Panc1 (cell line): ENCODE measurements at regions not wholly inside any gene's neighbourhood (a gene's known extent, or its start where the extent isn't known, plus 50 kb on each side); places are given as distances from the start of the nearest gene placed in this dataset.

ENCODE experiments used
- ATAC-seq: fragments of 200-7000 bp; cut with Tn5 transposase; 2 replicates; pipeline ENCODE4 v1.9.1; 2020; ENCODE audit warnings: mild to moderate bottlenecking, moderate library complexity
- BruUV-seq: library from RNA; stranded (reverse); fragments of 400-500 nt; replicated peaks from 2 replicates; lab custom pipeline; 2021; lab: Mats Ljungman, UMichigan
- CTCF ChIA-PET: fragments of 300-600 bp; sonication (Branson Sonifier 250); formaldehyde crosslinking; loops from one replicate; lab custom pipeline; 2022; ENCODE audit warnings: antibody characterized with exemption; lab: Charles Lee
- POLR2A ChIA-PET: fragments of 300-600 bp; sonication (Branson Sonifier 250); formaldehyde crosslinking; loops from one replicate; lab custom pipeline; 2022; ENCODE audit warnings: antibody characterized with exemption; lab: Charles Lee
- DNase-seq: peaks from one replicate; pipeline ENCODE4 v3.0.0-alpha.2; 2010; ENCODE audit warnings: low read depth, low spot score
- H3K27ac ChIP-seq: 2 replicates; pipeline ENCODE4 v1.5.1; 2011; ENCODE audit warnings: mild to moderate bottlenecking, low read length, inconsistent platforms
- H3K27me3 ChIP-seq: fragments of 200-500 bp; sonication (Bioruptor generic); 2 replicates; pipeline ENCODE4 v1.6.0; 2014; ENCODE audit warnings: low read length, inconsistent platforms; ENCODE audit not compliant: control insufficient read depth, insufficient read depth
- H3K36me3 ChIP-seq: fragments of 200-500 bp; sonication (Bioruptor generic); 2 replicates; pipeline ENCODE4 v1.5.1; 2014; ENCODE audit warnings: inconsistent platforms, mild to moderate bottlenecking, low read length, moderate library complexity; ENCODE audit not compliant: control insufficient read depth, insufficient read depth
- H3K4me1 ChIP-seq: 2 replicates; pipeline ENCODE4 v1.5.1; 2011; ENCODE audit warnings: inconsistent platforms, mild to moderate bottlenecking, low read length, moderate library complexity; ENCODE audit not compliant: control insufficient read depth, insufficient read depth
- H3K4me3 ChIP-seq, 2 experiments: 2 replicates each; pipeline ENCODE4 v1.5.1; 2011 to 2012; ENCODE audit warnings: low read depth in 2 of 2, low read length in 2 of 2, mild to moderate bottlenecking in 2 of 2, inconsistent platforms in 1 of 2, moderate library complexity in 1 of 2
- H3K9me3 ChIP-seq: fragments of 200-500 bp; sonication (Bioruptor generic); 2 replicates; pipeline ENCODE4 v1.5.1; 2014; ENCODE audit warnings: low read depth, mild to moderate bottlenecking, inconsistent platforms, low read length, moderate library complexity; ENCODE audit not compliant: control insufficient read depth, insufficient read depth
- CTCF ChIP-seq: fragments of 450-650 bp; IDR thresholded peaks from 2 replicates; pipeline ENCODE4 v1.5.1; 2017; ENCODE audit warnings: mild to moderate bottlenecking
- POLR2AphosphoS5 ChIP-seq: IDR thresholded peaks from 2 replicates; pipeline ENCODE4 v1.6.1; 2012; ENCODE audit warnings: mild to moderate bottlenecking, low read depth, low read length, moderate library complexity
- REST ChIP-seq, 2 experiments: IDR thresholded peaks; 2 replicates each; pipeline ENCODE4 v1.6.1; 2011 to 2012; ENCODE audit warnings: low read depth in 2 of 2, control low read depth in 1 of 2, low read length in 1 of 2, mild to moderate bottlenecking in 1 of 2, moderate library complexity in 1 of 2; ENCODE audit not compliant: insufficient read depth in 1 of 2
- SIN3A ChIP-seq: IDR thresholded peaks from 2 replicates; pipeline ENCODE4 v1.6.1; 2012; ENCODE audit warnings: low read depth, mild to moderate bottlenecking, low read length, moderate library complexity, borderline replicate concordance; ENCODE audit not compliant: insufficient read depth
- TCF7L2 ChIP-seq: IDR thresholded peaks from 2 replicates; pipeline ENCODE4 v1.6.1; 2011; ENCODE audit warnings: mild to moderate bottlenecking, low read depth, low read length, inconsistent platforms
- in situ Hi-C: cut with HindIII; loops from 2 replicates; pipeline ENCODE4 v1.10.0; 2016; ENCODE audit warnings: low sequenced_read_pairs, low pct_unique_long_range_greater_than_20kb
- intact Hi-C: fragments of 100-400 bp; cut with micrococcal nuclease; formaldehyde crosslinking; loops from one replicate; pipeline ENCODE4 v1.10.0; 2022; ENCODE audit not compliant: unreplicated experiment

- CTCF ChIA-PET, result no interaction called here
These were observed 1129.5 kb downstream of the EPHA7 start for GRCh38 chr6:92289831-92290230.

GRCh38 chr6:92281571-92282076 is 1137.7 kb downstream of the EPHA7 start:
- no peaks in the 10 kb centered on the region for H3K9me3 ChIP-seq
- H3K36me3 ChIP-seq, result no peaks in the 10 kb centered on the region
- CTCF ChIA-PET, result no interaction called here
- TF ChIP-seq CTCF (no peak), TCF7L2 (no peak), POLR2AphosphoS5 (no peak), REST (IDR thresholded peaks at IDR 0.05; ENCODE audit: insufficient read depth in 1 of 2, low read depth in 2 of 2, low read length in 1 of 2) (no peak), SIN3A (no peak)
- POLR2A ChIA-PET, result no interaction called here
- ATAC-seq, result no peak
- no peak overlapping the region for H3K4me3 ChIP-seq
- H3K27me3 ChIP-seq, result no peaks in the 10 kb centered on the region
- H3K4me1 ChIP-seq, result no peaks in the 10 kb centered on the region
- in situ Hi-C loops (no loop called here), intact Hi-C loops (no loop called here)
- no peak overlapping the region for H3K27ac ChIP-seq
- no peak for DNase-seq
- no TSS peak for BruUV-seq

More at GRCh38 chr6:92289831-92290230, 1129.5 kb downstream of the EPHA7 start:
- DNase-seq (no peak), ATAC-seq (no peak)
- POLR2A ChIA-PET, result no interaction called here
- H3K9me3 ChIP-seq, result no peaks in the 10 kb centered on the region
- BruUV-seq, result no TSS peak
- no peak for TF ChIP-seq CTCF
- no peak for TF ChIP-seq SIN3A
- TF ChIP-seq TCF7L2, result no peak
- TF ChIP-seq REST (IDR thresholded peaks at IDR 0.05; ENCODE audit: insufficient read depth in 1 of 2, low read depth in 2 of 2, low read length in 1 of 2), result no peak
- no peak for TF ChIP-seq POLR2AphosphoS5
- intact Hi-C loops (no loop called here), in situ Hi-C loops (no loop called here)
- H3K4me1 ChIP-seq, result no peaks in the 10 kb centered on the region
- no peak overlapping the region for H3K27ac ChIP-seq
- no peaks in the 10 kb centered on the region for H3K27me3 ChIP-seq
- no peaks in the 10 kb centered on the region for H3K36me3 ChIP-seq
- no peak overlapping the region for H3K4me3 ChIP-seq
